Stimulated activated CD4-positive, alpha-beta T cell treated with anti-CD3 and anti-CD28 coated beads, Interleukin-1b, Interleukin-23, amount 100 ng/mL, for 24 hours (primary cell): ENCODE measurements at regions not wholly inside any gene's neighbourhood (a gene's known extent, or its start where the extent isn't known, plus 50 kb on each side); places are given as distances from the start of the nearest gene placed in this dataset.
"Not testable (repeated sequence)": the region's sequence is repeated elsewhere in the genome, so short reads cannot be mapped to it uniquely, and the experiment has no call there.

Source experiments
- DNase-seq, 4 experiments: peaks; one replicate each; pipeline ENCODE4 v3.0.0-alpha.2; 2020; ENCODE audit warnings: low read depth in 4 of 4, low spot score in 1 of 4

DNA sequence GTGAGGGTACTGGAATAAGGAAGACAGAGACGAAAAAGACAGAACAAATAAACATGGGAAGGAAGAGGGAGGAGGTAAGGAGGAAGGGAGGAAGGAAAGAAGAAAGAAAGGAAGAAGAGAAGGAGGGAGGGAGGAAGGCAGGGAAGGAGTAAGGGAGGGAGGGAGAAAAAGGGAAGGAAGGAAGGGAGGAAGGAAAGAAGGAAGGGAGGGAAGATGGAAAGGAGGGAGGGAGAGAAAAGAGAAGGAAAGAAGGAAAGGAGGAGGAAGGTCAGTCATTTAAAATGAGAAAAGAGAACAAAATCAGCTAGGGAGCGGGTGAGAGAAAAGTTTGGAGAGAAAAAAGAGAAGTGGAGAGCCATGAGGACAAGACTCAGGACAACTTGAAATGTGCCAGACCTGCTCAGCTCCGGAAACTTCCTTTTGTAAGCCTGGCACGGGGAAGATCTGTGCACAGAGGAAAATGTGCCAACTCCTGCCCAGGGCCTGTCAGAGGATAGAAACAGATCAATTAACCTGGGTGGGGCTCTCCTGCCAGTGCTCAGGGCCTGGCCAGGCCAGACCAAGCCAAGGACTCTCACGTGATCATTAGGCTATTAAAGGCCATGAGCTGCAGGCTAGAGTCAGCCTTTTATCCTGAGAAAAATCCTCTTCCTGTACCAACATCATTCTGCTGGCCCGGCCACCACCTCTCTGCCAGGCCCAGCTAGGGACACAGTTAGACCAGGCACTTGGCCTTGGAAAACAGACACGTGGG, 50.1 kb upstream of the BCL6 start:
- no peak for DNase-seq

DNA sequence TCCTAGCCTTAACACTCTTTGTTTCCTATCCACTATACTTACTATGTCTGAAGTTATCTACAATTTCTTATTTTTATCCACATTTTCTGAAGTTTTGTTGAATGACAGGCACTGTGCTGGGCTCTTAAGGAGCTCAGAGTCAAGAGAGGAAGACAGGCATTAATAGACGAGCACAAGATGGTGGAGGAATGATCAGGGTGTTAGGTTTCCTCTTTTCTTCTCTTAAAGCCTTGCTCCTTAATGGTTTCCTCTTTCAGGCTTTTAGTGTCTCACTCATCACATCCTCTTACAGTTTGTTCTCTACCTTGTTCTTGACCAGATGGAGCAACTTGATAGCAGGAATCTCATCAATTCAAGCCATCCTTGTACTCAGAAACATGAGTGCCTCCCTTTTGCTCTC, 52.9 kb upstream of the BCL6 start:
- no peak for DNase-seq

DNA sequence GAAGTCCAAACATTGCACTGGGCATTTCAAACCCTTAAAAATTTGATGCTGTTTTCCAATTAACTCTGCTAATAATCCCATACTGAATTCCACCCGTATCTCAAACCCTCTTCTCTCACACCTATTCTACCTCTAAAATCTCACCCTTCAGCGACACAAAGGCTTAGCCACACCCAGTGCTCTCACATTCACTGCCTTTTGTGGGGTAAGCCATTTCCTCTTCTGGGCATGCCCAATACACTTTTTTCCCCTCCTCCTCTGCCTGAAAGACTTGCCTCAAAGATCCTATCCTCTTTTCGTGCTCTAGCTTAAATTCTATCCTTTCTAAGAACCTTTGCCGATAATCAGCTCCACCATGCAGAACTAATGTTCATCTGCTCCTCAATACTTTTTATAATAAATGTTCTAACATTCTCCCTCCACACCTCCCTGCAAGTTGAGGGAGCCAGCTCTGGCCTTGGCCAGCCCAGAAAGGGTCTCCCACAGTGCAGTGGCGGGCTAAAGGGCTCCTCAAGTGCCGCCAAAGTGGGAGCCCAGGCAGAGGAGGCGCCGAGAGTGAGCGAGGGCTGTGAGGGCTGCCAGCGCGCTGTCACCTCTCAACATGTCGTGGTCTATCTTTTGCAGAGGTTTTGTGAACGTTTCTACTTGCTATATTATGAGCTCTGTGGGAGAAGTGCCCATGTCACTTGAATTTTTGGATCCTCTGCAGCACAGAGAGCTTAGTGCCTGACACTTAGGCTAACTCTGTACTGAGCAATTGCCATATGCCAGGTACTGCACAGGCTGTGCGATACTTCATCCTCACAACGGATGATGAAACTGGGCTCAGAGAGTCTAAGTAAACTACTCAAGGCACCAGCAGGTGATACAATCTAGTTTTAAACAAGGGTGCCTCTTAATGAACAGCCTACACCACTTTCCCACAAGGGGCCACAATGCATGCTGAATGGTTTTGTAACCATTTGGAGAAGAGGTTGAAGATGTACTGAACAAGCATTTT, 53.6 kb upstream of the BCL6 start:
- DNase-seq, result no peak

DNA sequence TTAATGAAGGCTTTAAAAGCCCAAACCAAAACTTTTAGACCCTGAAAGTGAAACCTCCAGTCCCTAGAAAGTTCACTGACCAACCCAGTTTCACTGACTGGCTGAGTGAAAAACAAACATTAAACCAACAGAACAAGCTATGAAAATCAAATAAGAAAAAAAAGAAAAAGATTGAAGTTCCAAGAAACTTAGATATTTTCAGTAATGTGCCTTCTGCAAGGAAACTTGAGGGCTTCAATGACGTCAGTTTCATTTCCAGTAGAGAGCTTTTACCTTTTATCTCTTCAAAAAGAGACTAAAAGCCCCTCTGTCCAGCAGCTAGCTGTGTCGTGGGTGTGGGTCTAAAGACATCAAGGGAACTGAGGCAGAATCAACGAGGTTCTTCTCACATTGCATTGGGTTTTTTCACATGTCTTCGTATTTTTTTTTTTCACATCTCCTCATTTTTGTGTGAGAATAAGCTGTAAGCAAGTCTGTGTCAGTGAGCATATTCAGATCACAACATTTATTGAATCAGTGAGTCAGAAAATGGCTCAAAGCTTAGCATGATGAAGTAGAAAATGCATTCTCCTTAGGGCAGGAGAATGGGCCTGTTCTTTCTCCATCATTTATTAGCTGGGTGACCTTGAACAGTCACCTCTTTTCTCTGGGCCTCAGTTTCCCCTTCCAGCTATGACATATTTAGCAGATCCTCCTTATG, 54.8 kb upstream of the BCL6 start:
- no peak for DNase-seq

DNA sequence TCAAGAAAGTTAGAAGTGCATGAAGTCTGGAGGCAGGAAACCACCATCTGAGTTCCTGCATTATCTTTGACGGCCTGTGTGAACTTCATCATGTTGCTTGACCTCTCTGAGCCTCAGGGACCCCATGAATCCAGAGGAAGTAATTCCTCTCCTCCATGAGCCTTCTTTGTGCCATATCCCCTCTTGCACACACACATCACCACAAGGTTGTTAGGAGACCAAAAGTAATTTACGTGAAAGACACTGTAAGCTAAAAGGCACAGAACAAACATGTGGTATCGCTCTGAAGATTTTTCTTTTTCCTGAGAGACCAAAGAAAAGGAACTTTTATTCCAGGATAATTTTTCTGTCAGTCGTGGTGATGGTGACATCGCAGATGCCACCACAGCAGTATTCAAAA, 55.9 kb upstream of the BCL6 start:
- DNase-seq, result no peak

DNA sequence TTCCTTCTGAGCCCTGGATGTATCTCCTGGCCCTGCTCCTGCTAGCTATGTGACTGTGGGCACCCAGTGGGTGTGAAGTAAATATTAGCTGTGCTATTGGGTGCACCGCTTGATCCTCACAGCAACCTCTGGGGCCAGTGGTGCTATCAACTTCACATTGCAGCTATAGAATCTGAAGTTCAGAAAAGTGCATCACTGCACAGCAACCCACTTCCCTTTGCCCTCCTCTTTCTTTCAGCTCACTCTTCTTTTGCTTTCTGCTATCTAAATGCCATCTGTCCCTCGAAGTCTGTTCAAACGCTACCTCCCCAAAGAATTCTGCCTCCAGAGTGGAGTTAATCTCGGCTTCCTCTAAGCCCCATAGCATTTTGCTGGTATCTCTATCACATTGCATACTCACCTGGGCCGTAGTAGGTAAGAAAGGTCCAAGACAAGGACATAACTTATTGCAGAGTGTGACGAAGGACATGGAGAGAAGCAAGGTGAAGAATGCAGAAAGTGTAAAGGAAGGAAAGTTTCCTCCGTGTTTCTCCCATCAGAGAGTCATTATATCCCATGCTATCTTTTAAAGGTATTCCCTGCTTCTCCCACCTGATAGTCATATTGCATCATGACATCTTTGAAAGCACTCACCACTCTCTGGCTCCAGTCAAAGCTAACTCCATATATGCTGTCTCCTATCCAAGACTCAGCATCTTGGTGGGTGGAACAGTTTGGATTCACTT, 57.1 kb upstream of the BCL6 start:
- DNase-seq, result no peak

DNA sequence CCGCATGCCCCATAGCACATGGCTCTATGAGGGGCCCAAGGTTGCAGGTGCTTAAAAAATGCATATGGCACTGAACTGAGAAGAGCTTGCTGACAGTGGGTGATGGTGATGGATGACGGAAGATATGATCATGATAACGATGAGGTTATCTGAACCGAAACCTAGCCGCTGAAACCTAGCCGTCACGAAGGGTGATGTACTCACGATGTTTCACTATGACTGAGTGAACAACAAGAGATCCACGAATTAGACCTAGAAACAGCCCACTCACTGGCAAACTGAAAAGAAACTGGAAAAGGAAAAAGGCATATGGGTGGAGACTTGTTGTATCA, 57.6 kb upstream of the BCL6 start:
- peak; percentile 21 to 63 (median 28) for DNase-seq

DNA sequence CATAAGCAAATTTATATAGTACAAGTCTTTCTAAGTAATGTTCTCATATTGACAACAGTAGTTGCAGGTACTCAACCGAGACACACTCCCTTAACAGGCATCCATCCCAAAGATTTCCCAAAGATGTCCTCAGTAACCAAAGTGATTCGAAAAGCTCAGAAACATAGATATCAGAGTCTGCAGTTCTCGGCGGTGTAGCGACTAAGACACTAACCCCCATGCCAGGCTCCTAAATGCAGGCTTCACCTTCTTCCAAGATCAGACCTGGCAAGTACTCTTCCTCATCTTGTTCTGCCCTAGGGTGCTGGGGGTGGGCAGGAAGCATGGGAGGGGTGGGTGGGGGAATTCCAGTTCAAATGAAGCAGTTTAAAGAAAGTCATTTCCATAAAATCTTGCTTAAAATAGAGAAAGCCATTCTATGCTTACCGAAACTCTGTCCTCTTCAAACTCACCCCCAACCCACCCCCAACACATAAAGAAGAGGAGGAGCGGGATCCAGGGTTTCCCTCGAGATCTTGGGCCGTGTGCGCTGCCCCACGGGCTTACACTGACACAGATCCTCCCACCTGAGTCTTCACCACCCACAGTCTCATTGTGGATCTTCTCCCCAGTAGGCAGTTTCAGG, 59.0 kb upstream of the BCL6 start:
- DNase-seq, result no peak

DNA sequence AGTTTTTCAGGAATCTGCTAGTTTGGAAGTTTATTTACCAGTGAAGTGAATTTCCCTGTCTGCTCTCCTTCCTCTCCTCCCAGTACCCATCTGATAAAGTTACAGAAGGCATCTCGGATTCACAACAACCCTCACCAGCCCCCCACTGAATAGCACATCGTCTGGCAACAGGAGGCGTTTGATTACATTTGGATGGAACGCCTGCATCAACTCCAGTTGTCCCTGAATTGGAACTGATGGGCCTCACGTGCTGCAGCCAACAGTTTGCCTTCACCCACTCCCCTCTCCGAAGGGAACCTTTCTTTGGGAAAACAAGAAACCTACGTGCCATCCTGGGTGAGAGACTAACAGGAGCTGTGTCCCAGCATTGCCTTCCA, 59.5 kb upstream of the BCL6 start:
- no peak for DNase-seq

DNA sequence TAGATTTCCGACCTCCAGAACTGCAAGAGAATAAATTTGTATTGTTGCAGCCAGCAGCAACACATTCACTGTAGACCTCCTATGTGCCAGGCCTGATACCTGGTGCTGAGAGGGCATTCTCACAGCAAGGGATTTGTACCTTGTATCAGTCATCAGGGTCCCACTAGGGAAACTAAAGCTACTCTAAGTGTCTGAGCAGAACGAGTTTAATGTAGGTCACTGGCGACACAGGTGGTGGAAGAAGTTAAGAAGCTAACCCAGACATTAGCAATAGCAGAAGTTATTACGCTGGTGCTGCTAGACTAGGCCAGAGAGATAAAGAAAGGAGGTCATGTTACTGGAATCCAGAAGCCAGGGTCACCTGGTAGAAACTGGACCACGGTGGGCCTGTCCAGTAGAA, 60.5 kb upstream of the BCL6 start:
- no peak for DNase-seq

DNA sequence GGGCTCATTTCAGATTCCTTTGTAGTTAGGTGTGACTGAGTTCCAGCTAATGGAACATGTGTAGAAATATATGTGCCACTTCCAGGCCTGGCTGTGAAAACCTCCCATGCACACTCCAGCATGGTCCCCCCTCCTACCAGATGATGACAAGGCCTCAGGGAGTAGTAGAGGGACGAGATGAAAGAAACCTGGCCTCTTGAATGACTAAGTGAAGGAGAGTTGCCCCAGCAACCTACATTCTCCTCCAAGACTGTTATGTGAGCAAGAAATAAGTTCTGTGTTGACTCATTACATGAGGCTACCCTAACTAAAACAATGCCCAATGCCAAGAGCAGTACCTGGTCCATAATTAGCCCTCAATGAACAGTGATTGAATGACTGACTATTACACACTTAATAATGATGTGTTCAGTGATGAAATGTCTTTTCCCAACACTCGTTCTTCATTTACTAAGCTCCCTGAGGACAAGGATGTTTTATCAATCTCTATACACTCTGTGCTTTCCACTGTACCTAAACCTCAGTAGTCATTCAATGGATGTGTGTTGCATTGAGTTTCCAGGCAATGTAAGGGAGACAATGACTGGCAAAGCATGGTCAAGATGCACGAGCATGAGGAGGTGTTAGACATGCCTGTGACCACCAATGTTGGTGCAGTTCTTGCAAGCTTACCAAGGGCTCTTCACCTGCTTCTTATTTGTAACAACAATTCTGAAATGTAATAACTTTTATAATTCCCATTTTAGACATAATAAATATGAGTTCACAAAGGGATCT, 62.0 kb upstream of the BCL6 start:
- DNase-seq, result peak in 2 of 4 experiments; percentile 35 to 54

DNA sequence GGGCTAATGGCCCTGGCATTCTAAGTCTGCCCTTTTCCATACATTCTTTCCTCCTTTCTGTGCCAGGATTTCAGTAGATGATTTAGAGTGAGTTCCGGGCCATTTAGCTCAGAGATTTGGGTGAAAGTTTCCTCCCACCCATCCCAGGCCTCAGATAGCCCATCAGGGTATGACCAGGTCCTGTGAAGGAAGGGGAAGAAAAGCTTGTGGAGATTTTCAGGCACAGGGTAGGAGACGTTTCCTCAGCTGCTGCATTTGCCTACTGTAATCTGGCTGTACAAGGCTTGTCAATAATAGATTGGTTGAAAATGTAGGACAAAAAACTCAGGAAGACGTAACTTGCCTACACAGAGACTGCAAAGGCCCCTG, 63.2 kb upstream of the BCL6 start:
- no peak for DNase-seq

DNA sequence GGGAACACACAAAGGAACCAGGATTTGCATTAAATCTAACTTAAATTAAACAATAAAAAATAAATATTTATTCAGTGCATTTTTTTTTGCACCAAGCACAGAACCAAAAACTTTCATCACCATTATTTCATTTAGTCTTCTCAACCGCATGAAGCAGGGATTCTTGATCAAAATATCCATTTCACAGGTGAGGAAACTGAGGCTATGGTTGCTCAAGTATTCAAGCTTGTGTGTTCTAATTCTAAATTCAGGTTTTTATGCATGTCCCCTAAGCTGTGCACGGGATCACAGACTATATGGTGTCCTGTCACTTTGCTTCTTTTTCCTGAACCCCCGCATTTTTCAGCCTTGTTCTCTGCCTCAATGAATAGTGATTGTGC, 64.3 kb upstream of the BCL6 start:
- no peak for DNase-seq

DNA sequence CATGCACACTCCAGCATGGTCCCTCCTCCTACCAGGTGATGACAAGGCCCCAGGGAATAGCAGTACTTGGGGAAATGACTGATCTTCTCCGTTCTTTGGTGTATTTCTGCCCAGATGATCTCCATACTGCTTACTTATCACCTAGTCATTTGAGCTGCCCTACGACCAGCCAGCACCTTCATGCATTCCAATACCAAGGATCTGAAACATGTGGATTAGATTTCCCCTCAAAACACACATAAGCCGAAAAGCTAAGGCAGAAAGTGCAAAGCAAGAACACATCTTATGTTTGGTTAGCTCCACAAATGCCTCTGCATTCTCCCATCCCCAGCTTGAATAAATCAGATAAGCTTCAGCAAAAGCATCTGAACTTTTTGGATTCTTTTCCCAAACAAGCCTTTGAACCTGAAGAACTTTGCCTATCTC, 64.8 kb upstream of the BCL6 start:
- no peak for DNase-seq

DNA sequence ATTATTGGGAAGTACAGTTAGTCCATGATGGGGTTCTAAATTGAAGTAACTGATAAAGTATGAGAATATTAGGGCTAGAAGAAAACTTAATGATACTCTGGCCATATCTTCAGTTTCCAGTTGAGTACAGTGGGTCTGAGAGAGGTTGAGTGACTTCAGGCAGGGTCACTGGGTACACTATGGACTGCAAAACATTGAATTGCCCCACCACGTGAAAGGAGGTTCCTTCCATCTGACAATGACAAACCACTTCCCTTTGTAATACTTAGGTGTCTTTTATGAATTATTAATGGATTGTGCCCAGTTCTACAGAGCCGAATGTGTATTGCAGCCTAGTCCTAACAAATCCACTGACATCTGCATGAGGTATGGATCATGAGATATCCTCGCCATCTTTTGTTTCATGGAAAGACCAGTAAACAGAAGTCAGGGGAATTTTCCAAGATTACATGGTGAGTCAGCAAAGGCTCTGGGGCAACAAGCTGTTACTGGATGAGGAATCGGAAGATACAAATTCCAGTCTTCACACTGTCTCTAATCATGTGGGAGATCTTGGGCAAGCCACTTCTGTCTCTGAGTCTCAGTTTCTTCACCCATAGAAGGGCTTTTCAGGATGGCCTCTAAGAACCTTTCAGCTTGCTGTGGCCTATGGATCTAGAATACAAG, 66.5 kb upstream of the BCL6 start:
- no peak for DNase-seq

DNA sequence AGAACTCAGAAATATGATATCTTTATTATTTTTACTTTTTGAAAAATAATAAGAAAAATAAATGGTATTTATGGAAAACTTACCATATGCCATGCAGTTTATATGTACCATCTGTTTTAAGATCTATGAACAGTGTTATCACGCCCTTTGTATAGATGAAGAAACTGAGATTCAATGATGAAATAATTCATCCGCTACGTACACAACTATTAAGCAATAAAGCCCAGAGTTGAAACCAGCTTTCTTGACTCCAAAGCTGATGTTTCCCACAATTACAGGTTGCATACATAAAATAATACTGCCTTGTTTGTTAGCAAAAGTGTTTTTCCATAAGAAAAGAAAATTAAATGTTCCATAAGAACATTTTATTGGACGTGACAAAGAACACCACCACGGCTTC, 67.2 kb upstream of the BCL6 start:
- DNase-seq, result no peak

DNA sequence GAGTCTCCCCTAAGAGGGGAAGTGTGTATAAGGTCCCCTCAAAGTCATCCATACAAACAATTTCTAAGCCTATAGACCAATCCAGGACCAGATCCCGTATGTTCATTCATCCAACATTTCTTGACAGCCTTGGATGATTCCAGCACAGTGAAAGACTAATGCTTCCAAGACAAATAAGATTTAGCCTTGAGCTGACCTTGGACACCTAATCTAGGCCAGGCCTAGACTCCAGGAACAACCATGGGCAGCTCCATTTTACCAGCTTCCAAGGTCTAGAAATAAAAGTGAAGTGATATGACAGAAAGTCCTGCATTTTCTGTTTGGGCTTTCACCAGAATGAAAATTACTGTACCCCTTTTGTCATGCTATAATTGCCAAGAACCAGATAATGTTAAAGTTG, 67.9 kb upstream of the BCL6 start:
- no peak for DNase-seq

DNA sequence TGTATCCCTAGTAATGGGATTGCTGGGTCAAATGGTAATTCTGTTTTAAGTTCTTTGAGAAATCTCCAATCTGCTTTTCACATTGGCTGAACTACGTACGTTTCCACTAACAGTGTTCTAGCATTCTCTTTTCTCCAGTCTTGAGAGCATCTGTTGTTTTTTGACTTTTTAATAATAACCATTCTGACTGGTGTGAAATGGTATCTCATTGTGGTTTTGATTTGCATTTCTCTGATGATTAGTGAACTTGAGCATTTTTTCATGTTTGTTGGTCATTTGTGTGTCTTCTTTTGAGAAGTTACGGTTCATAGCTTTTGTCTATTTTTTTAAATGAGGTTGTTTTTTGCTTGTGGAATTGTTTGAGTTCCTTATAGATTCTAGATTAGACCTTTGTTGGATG, 72.5 kb upstream of the BCL6 start:
- not testable (repeated sequence) for DNase-seq

DNA sequence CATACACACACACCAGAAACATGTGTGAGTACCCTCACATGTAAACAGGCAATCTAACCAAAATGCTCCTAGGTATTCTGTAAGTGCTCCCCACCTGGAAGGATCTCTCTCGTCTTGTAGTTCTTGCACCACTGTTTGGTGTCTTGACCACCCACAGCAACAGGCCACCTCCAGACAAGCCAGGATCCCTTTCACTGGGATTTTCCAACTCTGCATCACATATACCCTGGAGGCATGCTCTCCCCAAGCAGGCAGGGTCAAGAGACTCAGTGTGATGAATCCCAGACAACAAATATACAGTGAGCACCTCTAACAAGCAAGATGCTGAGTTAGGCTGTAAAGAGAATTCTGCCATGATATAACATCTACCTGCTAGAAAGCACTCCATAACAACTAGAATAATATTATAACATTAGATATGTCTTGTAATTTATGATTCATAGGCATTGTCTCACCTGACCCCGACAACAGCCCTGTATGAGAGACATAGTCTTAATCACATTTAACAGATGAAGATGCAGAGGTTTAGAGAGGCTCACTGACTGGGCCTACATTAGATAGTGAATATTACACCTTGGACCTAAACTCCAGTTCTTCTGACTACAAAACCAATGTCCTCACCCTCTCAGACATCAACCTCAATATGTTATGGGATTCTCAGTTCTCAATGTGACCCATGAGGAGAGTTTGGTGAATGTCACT, 76.5 kb upstream of the BCL6 start:
- DNase-seq, result no peak
